CD4-positive, alpha-beta T cell treated with Interleukin-4 for 4 hours (primary cell): ENCODE measurements at regions not wholly inside any gene's neighbourhood (a gene's known extent, or its start where the extent isn't known, plus 50 kb on each side); places are given as distances from the start of the nearest gene placed in this dataset.
"Not testable (repeated sequence)": the region's sequence is repeated elsewhere in the genome, so short reads cannot be mapped to it uniquely, and the experiment has no call there.

Experiments
- DNase-seq: peaks from one replicate; pipeline ENCODE4 v3.0.0-alpha.2; 2020

- DNase-seq, result no peak
Observed at GRCh38 chr15:70522323-70522966, 240.9 kb downstream of the UACA start.

- no peak for DNase-seq
Observed at GRCh38 chr15:70521576-70522322, 241.6 kb downstream of the UACA start.

DNA sequence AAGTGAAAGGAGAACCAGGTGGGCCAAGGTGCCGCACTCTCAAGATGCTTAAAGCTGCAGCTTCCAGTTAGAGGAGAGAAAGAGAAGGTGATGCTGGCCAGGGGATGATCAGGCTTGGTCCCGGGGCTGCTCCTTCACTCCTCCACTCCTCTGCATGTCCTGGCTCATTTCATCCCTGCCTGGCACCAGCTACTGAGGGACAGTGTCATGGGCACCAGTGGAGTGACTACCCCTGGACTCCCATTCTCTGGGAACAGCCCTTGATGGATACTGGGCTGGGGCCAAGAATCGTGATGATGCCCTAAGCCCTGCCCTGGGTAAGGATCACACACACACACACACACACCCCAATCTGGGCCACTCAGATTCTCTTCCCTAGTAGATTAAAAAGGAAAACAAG is 243.7 kb downstream of the UACA start:
- DNase-seq, result no peak

GRCh38 chr15:70519004-70519365 is 244.4 kb downstream of the UACA start:
- no peak for DNase-seq

- no peak for DNase-seq
Observed at GRCh38 chr15:70518201-70519003, 245.0 kb downstream of the UACA start.

DNA sequence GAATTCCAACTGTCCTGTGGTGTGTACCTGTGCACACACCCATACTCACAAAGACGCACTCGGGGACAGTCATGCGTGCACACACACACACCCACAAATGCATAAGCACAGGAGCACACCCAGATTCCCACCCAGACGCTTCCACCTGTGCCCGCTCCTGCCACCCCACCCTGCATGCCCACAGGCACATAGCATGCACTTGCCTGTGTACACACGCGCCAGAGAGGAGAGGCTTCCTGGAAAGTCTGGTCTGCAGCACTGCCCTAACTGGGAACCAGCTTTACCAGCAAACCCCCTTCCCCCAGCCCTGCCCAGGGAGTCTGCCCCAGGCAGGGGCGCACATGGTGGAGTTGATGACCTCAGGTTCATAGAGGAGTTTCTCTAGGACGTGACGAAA is 246.2 kb downstream of the UACA start:
- DNase-seq, result no peak

DNA sequence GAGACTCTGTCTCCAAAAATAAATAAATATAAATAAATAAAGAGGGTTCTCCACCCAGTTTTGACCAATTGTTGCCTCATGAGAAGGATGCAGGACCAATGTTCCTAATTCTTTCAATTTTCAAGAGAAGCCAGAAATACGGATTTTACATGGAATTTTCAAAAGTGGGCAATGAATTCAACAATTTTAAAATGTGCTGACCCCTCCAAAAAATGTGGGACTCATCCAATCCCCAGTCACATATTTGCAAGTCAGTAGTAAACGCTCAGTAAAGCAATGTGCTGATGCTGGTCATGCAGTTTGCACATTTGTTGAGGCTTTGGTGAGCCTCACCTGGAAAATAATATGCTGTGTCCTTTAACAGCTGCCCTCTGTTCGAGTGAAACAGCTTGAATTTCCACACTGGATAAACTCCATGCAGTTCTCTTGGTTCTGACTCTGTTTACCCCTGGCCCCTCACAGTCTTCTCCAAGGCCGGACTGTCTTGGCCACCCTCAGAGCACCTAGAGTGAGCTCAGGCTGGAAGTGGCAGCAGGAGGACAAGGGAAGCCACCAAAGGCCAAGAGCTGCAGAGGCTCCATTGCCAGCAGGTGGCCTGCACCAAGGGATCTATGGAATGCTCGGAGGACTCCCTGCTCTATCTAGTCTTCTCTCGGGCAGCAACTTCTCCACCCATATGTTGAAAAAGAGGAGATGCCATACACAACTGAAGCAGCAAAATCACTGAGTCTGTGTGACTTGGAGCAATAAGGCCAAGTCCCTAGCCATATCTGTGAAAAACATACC is 246.8 kb downstream of the UACA start:
- DNase-seq, result no peak

- no peak for DNase-seq
Observed at GRCh38 chr15:70514251-70514650, 249.1 kb downstream of the UACA start.

- no peak for DNase-seq
Observed at GRCh38 chr15:70513819-70514218, 249.5 kb downstream of the UACA start.

DNA sequence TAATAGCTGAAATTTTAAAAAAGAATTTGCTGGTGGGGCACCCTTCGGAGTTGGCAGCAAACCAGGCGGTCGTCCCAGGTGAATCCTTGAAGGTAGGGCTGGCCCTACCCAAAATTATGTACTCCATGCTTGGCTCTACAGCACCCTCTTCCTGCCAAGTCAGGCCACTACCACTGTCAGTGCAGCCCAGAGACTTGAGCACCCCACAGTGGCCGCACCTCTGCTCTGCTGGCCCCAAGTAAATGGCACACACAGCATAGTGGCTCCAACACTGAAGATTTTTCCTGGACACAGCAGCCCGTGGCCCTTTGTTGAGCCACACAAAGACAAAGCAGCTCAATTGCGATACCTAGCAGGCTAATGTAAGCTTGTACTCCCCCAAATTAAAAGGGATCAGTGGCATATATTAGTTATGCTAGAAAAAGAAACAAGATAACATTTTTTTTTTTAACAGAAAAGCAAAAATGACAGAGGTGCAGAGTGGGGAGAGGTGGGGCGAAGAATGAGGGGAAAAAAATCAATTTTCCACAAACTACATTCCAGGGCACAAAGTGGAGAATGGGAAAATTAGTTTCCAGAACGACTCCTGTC is 250.5 kb downstream of the UACA start:
- peak; percentile 63 for DNase-seq

DNA sequence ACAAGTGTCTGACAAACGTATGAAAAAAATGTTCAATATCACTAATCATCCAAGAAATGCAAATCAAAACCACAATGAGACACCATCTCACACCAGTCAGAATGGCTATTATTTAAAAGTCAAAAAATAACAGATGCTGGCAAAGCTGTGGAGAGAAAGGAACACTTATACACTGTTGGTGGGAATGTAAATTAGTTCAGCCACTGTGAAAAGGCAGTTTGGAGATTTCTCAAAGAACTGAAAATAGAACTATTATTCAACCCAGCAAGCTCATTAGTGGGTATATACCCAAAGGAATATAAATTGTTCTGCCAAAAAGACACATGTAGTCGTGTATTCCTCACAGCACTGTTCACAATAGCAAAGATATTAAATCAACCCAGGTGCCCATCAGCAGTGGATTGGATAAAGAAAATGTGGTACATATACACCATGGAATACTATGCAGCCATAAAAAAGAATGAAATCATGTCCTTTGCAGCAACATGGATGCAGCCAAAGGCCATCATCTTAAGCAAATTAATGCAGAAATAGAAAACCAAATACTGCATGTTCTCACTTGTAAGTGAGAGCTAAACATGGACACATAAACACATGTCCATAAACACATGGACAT is 251.3 kb downstream of the UACA start:
- not testable (repeated sequence) for DNase-seq

GRCh38 chr15:70510433-70510832 is 252.9 kb downstream of the UACA start:
- no peak for DNase-seq

DNA sequence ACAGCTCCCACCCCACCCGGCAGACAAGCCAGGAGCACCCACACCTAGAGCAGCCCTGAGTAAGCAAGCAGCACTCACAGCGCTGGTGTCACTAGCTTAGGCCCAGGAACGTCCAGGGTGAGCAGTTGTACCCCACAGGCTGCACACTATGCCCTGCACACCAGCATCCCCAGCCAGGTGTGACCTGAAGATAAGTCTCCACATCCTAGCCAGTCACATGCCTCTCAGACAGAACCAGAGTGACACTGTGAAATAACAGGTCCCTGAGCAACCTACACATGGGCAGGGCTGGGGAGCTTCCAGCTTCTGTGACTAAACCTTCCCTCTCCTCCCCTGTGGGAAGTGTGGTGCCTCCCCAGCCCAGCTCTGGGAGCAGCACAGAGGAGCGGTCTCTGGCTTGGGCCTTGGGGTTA is 253.6 kb downstream of the UACA start:
- DNase-seq, result no peak

GRCh38 chr15:70509282-70509662 is 254.1 kb downstream of the UACA start:
- DNase-seq, result peak; percentile 45

- DNase-seq, result no peak
Observed at GRCh38 chr15:70508561-70509281, 254.6 kb downstream of the UACA start.

DNA sequence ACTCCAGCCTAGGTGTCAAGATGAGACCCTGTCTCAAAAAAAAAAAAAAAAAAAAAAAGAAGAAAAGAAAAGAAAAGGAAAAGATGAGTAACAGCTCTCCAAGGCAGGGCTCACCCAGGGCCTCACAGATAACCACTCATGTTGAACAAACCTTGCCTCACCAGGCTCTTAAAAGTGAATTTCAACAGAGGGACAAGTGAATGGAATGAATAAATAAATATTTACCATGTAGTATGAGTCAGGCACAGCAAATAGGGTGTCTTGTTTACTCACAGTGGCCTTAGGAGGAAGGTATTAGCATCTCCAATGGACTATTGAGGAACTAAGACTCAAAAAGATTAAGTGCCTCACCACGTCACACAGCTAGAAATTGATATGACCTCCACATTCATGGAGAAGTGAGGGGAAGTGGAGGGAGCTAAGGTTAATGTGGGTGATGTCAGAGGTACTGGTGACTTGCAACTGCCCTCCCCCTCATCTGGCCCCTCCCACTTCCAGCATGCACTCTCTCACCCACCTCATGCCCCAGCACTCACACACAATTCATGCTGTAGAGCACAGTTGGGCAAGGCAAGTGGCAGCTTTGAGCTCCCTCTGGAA is 255.5 kb downstream of the UACA start:
- peak; percentile 30 for DNase-seq

DNA sequence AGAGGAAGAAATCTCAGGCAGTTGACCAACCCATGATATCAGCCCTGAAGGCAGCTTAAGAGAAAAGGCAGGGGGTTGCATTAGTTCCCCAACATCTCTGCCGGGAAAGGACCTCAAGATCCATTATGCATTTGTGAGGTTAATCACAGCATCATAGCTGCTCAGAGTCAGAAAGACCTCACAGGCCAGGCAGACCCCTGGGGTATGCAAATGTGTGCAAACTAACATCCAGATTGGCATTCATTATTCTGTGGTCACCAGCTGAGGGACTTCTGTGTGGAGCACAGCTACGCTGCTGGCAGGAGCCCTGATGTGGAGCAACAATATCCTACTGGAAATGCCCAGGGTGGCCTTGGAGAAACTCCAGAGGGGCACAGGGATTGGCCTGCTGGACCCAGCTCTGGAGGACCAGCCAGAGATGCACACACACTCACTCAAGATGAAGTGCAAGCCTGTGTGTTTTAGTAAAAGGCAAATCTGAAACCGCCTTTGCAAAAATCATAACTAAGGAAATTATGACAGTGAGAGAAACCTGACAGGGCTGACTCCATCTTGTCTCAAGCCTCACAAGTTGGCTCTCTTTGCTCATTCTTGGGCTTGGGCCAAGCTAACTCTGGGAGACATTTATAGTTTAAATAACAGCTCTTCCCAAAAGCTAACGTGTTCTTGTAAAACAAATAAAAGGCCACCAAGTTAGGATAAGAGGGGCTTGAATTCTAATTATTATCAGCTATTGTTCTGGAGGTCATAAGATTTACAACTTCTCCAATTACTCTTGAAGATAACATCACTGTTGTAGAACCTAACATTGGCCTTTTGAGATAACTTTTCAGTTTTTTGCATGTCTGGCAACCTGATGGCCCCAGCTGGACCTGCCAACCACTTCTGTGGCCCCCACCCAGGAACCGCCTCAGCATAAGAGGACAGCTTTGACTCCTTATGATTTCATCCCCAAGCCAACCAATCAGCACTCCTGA is 257.1 kb downstream of the UACA start:
- DNase-seq, result no peak

DNA sequence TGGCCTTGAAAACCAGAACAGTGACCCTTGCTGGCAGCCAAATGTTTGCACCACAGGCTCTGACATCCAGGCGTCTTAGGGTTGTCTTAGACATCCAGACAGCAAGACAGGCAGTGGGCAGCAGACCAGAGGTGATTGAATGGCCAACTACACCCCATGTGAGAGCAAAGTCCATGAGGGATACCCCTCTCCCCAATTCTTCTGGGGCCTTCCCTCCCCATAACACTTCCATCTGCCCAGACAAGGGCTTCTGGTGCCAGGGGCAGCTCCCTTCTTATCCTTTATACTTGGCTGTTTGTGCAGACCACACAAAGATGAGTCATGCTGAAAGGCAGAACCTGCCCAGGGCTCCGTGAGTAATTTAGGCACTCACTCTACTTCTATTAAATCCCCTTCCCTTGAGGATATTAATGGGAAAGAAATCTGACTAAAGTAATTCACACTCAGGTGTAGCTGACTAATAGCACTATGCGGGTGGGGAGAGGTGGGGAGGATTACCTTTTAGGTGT is 257.9 kb downstream of the UACA start:
- no peak for DNase-seq

- DNase-seq, result no peak
Observed at GRCh38 chr15:70504988-70505387, 258.4 kb downstream of the UACA start.
